Fibroblast of mammary gland (primary cell): ENCODE measurements at regions not wholly inside any gene's neighbourhood (a gene's known extent, or its start where the extent isn't known, plus 50 kb on each side); places are given as distances from the start of the nearest gene placed in this dataset.
A peak's percentile ranks its signal among the peaks of the same experiment; 100 is the strongest.
"Not testable (repeated sequence)": the region's sequence is repeated elsewhere in the genome, so short reads cannot be mapped to it uniquely, and the experiment has no call there.

Experiments used
- DNase-seq: peaks from one replicate; pipeline ENCODE4 v3.0.0-alpha.2; 2010; ENCODE audit warnings: low read depth
- H3K4me3 ChIP-seq: 2 replicates; pipeline ENCODE4 v1.5.1; 2011; ENCODE audit warnings: low read depth, mild to moderate bottlenecking, low read length, moderate library complexity; ENCODE audit not compliant: control insufficient read depth
- CTCF ChIP-seq: conservative IDR thresholded peaks from 2 replicates; pipeline ENCODE4 v1.5.1; 2011; ENCODE audit warnings: low read depth, low read length, inconsistent platforms; ENCODE audit not compliant: control insufficient read depth, insufficient read depth

- no peak overlapping the region for H3K4me3 ChIP-seq
- peak; percentile 1 for DNase-seq
- no peak for TF ChIP-seq CTCF
These were observed 96.6 kb upstream of the IRAK1BP1 start for GRCh38 chr6:78770765-78771164.

GRCh38 chr6:78771586-78771985, 95.8 kb upstream of the IRAK1BP1 start:
- H3K4me3 ChIP-seq, result no peak overlapping the region
- TF ChIP-seq CTCF, result no peak
- no peak for DNase-seq

GRCh38 chr6:78781001-78781400, 86.3 kb upstream of the IRAK1BP1 start:
- H3K4me3 ChIP-seq, result no peak overlapping the region
- DNase-seq, result no peak
- no peak for TF ChIP-seq CTCF

- H3K4me3 ChIP-seq, DNase-seq: not testable (repeated sequence)
These were observed 84.0 kb upstream of the IRAK1BP1 start for GRCh38 chr6:78783366-78783765.

- no peak overlapping the region for H3K4me3 ChIP-seq
- DNase-seq, result no peak
- no peak for TF ChIP-seq CTCF
These were observed 70.1 kb upstream of the IRAK1BP1 start for GRCh38 chr6:78797270-78797669.

DNA sequence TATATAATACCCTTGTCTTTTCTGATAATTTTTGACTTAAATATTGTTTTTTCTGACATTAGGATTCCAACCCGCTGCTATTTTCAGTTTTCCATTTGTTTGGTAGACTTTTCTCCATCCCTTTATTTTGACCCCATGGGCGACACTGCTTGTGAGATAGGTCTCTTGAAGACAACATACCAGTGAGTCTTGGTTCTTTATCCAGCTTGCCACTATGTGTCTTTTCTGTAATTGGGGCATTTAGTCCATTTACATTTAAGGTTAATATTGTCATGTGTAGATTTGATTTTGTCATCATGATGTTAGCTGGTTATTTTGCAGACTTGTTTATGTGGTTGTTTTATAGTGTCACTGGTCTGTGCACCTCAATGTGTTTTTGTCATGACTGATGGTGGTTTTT, 67.7 kb upstream of the IRAK1BP1 start:
- no peak overlapping the region for H3K4me3 ChIP-seq
- no peak for TF ChIP-seq CTCF
- no peak for DNase-seq

DNA sequence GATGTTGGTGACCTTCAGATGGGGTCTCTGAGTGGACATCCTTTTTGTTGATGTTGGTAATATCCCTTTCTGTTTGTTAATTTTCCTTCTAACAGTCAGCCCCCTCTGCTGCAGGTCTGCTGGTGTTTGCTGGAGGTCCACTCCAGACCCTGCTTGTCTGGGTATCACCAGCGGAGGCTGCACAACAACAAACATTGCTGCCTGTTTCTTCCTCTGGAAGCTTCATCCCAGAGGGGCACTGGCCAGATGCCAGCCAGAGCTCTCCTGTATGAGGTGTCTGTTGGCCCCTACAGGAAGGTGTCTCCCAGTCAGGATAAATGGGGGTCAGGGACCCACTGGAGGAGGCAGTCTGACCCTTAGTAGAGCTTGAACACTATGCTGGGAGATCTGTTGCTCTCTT, 60.6 kb upstream of the IRAK1BP1 start:
- not testable (repeated sequence) for DNase-seq, H3K4me3 ChIP-seq

- not testable (repeated sequence) for H3K4me3 ChIP-seq, DNase-seq
These were observed 59.5 kb upstream of the IRAK1BP1 start for GRCh38 chr6:78807655-78808355.

DNA sequence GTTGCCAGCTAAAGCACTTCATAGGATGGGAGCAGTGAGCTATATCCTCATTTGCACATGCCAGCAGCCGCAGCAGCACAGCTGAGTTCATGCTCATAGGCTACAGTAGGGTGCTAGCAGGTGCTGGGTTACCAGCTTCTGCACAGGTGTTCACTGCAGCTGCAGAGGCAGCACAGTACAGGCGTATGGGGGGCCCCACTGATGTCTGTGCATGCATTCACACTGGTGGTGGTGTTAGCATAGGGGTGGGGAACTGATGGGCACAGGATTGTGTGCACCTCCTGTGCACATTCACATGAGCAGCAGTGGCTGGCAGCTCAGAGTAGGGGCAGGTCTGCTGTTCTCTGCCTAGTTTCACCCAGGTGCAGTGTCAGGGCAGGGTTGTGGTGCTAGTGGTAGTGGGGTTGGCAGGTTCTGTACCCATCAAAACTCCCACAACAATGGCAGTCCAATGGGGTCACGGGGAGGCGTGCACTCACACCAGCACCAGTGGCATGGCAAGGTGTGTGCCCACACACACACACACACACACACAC, 58.9 kb upstream of the IRAK1BP1 start:
- no peak for TF ChIP-seq CTCF
- DNase-seq, result no peak
- no peak overlapping the region for H3K4me3 ChIP-seq
